GM18511 (cell line): ENCODE measurements at regions not wholly inside any gene's neighbourhood (a gene's known extent, or its start where the extent isn't known, plus 50 kb on each side); places are given as distances from the start of the nearest gene placed in this dataset.

Experiments
- ATAC-seq: cut with Tn5 transposase; IDR thresholded peaks from one replicate; pipeline ENCODE4 v1.9.1; 2021; ENCODE audit warnings: mild to moderate bottlenecking, moderate library complexity; ENCODE audit not compliant: unreplicated experiment

DNA sequence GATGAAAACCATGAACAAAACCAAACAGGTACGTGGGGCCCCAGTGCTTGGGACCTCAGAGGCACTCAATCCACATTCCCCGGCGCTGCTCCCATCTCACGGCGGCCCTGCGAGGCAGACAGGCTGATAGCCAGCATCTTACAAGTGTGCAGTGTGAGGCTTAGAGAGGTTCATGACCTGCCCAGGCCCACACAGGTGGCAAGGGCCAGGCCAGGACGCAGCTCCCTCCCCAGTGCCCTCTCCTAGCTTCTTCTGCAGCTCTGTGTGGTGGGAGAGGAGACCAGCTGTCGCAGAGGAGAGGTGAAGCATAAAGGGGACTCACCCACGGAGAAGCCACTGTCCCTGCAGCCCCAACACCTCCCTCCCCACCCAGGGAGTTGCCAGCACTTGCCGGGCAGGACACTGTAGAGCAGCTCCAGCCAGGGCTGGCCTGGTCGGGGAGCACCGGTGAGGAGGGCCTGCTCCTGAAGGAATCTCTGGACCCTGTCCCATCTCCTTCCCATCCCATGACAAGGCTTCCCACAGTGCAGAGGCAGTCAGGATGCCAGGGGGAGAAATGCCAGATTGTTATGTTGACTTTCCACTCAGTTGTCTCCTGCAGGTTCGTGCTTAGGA is 92.4 kb upstream of the TMEM45B start:
- ATAC-seq: no peak

GRCh38 chr11:129723761-129724162 is 91.9 kb upstream of the TMEM45B start:
- no peak for ATAC-seq

GRCh38 chr11:129724866-129725265 is 90.8 kb upstream of the TMEM45B start:
- no peak for ATAC-seq

- ATAC-seq: no peak
Measured at GRCh38 chr11:129726179-129726578, 89.5 kb upstream of the TMEM45B start.

GRCh38 chr11:129728581-129728980 is 87.1 kb upstream of the TMEM45B start:
- ATAC-seq: no peak

DNA sequence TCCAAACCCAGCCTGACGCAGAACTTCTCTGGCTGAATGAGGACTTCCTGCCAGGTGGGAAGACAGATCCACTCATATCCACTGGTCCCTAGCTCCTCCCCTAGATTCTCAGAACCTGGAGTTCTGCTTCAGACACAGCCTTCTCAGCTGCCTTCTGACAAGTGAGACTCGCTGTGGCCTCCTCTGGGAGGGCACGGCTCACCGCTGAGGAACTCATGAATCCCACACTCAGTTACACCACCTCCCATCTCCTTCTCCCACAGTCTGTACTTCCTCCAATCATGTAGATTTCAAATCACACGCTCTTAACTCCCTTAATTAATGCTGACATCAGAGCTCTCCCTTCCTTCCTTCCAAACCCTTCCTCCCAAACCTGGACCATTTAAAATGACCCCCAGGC is 86.4 kb upstream of the TMEM45B start:
- no peak for ATAC-seq

DNA sequence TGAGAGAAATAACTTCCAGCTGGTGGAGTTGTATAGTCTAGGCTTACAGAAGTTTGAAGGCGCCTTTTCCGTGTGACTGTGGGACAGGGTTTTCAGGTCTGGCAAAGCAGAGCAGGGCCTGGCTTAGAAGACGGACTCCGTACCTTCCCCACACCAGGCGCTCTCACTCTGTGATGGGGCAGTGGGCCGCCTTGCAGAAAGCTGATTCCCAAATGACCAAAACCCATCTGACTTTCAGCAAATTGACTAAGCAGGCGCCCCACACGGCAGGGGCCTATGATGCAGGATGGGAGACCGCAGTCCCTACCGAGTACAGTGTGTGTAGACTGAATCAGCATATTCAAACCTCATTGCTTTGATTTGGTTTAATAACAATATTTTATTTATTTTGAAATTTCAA is 85.8 kb upstream of the TMEM45B start:
- no peak for ATAC-seq

DNA sequence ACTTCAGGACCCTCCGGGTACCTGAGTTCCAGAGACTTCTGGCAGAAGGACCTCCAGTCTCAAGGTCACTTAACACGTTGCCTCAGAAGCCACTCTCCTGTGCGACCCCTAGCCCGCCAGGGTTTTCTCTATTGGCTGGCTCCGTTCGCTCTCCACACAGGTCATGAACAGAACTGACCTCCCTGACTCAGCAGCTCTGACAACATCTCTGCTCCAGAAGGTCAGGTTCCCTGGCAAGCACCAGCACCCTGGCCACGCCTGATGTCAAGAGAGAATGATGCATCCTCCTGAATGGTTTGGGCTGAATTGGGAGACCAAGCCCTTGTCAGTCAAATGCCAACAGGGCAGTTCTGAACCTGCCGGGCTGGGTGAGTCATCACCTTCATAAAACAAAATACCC is 84.3 kb upstream of the TMEM45B start:
- ATAC-seq: no peak

DNA sequence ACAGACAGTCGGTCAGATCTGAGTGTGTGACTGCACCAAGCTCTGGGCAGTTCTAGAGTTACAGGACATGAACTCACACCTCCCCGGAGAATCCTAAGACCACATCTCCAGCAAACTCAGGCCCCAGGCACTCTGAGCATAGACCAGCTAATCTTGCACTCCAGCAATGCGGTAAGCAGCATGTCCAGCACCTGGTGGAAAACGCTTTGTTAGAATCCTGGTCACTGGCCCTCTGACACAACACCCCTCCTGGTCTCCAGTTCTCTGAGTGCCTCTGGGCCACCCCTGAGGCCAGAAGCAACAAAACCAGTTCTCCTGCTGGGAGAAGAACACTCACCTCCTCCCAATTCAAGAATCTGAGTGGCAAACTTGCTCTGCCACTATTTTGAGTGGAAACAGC is 82.7 kb upstream of the TMEM45B start:
- ATAC-seq: no peak

DNA sequence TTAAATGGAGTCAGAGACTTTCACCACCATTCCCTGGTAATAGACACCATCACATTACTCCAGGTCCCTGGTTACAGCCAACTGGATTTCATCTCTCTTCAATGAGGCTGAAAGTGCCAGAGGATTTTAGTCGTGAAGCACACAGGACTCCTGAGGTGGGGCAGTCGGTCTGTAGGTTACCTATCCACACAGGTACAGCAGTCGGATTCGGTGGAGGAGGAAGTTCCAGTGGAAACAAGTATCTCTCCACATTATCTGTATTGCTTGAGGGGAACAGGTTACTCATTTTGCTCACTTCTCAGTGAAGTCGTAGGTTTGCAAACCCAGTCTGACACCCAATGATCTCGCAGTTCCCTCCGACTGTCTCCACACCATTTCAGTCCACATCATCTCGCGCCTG is 82.3 kb upstream of the TMEM45B start:
- no peak for ATAC-seq

DNA sequence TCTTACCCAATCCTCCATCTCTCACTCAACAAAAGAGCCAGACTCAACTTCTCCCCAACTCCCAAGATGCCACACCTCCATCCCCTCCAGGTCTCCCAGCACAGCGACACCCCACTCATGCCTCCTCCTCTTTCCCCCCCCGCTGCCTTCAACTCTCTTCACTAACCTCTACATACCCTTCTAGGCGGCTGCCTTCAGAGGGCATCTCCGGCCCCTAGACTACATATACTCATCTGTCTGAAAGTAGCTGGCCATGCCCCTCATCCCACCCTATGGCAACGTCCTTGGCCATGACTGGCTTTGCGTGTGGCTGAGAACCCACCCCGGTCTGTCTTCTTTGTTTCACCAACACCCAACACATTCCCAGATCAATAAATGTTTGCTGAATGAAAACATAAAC is 81.7 kb upstream of the TMEM45B start:
- no peak for ATAC-seq

DNA sequence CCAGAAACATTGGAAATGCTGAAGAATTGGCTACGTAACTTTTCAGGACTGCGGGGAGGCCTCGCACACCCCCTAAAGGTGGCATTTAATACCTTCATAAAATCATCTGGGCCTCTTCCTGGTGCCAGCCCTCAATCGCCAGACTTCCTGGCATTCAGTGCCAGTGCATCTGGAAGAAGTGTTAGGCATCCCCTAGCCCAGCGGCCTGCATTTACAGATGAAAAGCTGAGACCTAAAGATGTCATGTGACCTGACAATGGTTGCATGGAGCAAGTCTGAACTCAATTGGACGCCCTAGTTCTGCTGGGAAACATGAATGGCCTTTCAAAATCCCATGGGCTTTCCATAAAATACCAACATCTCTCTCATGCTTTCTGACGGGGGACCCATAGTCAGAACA is 81.0 kb upstream of the TMEM45B start:
- ATAC-seq: no peak

DNA sequence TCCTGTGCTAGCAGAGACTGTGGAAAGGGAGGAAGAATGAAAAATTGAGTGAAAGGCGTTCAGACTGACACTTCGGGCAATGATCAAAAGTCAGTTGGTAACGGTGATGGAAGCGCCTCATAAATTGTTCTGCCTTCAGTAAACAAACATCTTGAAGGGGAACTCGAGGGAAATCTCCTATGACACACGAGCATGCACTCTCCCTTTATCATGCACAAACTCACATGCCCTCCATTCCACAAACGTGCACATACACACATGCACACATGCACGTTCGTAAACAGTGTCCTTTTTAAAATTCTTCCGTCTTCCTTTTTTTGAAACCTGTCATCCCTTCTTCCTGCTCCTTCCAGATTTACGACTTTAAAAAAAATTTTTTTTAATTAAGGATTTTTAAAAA is 77.8 kb upstream of the TMEM45B start:
- no peak for ATAC-seq

DNA sequence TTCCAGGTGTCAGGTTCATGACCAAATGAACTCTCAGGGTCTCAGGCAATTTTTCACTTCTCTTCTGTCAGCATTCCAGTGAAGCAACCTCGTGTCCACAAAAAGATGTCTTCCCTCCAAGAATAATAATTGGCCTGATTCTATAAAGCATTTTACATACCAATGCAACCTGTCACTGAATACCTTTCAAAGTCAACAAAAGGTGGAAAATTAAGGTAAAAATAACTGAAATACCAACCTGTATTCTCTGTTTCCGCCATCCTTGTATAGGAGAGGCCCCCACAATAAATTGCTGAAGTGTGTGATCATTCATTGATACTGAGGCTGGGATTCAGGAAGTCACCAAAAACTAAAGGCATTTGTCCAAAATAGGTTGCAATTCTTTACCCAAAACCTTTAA is 77.4 kb upstream of the TMEM45B start:
- no peak for ATAC-seq

- no peak for ATAC-seq
Measured at GRCh38 chr11:129739339-129739738, 76.3 kb upstream of the TMEM45B start.

DNA sequence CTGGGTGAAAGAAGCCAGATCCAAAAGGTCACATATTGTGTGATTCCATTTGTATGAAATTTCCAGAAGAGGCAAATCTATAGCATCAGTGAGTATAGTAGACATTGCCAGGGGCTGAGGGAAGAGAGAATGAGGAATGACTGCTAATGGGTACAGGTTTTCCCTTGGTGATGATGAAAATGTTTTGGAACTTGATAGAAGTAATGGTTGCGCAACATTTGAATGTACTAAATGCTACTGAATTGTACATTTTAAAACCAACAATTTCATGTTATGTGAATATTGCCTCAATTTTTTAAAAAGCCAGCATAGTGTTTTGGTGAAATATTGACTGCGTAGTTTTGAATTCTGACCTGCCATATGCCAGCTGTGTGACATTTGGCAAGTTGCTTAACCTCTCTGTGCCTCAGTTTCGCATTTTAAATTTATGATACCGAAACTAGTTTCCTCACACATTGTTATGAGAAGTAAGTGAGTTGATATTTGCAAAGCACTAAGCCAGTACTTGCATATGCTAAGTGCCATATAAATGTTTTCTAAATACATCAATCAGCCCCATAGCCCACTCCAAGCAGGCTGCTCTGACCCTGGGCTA is 75.4 kb upstream of the TMEM45B start:
- ATAC-seq: no peak

- no peak for ATAC-seq
Measured at GRCh38 chr11:129743112-129743815, 72.4 kb upstream of the TMEM45B start.

- ATAC-seq: no peak
Measured at GRCh38 chr11:129747071-129747470, 68.6 kb upstream of the TMEM45B start.

- no peak for ATAC-seq
Measured at GRCh38 chr11:129749141-129749540, 66.5 kb upstream of the TMEM45B start.

- ATAC-seq: peak; percentile 93
Measured at GRCh38 chr11:129750343-129751292, 65.0 kb upstream of the TMEM45B start.

DNA sequence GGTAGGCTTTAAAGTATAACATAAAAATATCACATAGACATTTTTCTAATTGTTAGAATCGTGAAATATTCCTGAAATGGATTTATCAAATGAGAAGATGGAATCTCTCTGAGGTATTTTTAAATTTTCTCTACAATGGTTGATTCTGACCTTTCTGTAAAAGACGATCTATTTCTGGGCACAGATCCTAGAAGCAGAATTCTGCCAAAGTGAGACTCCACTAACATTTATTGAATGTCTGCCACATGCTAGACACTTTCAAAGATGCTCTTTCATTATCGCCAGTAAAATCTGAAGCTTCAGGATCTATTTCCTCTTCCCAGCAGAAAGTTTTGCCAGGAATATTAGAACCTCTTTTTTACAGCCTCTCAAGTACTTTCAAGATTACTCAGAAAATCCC is 64.1 kb upstream of the TMEM45B start:
- no peak for ATAC-seq
